ENCODE measurements at regions not wholly inside any gene's neighbourhood (a gene's known extent, or its start where the extent isn't known, plus 50 kb on each side); places are given as distances from the start of the nearest gene placed in this dataset.
A peak's percentile ranks its signal among the peaks of the same experiment; 100 is the strongest.

- Histone ChIP-seq H3K9ac (ENCODE audit: low read depth in 2 of 2, low read length in 2 of 2) (no peak overlapping the region), H3K4me1 (no peaks in the 10 kb centered on the region), H3K36me3 (no peaks in the 10 kb centered on the region), H3K4me3 (no peak overlapping the region), H3K27me3 (no peaks in the 10 kb centered on the region), H3K27ac (no peak overlapping the region), H3K9me3 (no peaks in the 10 kb centered on the region)
- intact Hi-C loops (cut with DNase I) = no loop called here
- no peak for DNase-seq
- TF ChIP-seq CTCF (IDR thresholded peaks at IDR 0.05) = no peak
Observed at GRCh38 chr7:131897790-131898165, 341.4 kb upstream of the PODXL start.

GRCh38 chr7:131897016-131897789 is 340.8 kb upstream of the PODXL start:
- no peak overlapping the region for H3K9ac ChIP-seq (ENCODE audit: low read depth in 2 of 2, low read length in 2 of 2)
- TF ChIP-seq CTCF (IDR thresholded peaks at IDR 0.05) = no peak

GRCh38 chr7:131896165-131896863 is 339.9 kb upstream of the PODXL start:
- Histone ChIP-seq H3K9me3 (no peaks in the 10 kb centered on the region), H3K4me1 (no peaks in the 10 kb centered on the region), H3K36me3 (no peaks in the 10 kb centered on the region), H3K27me3 (no peaks in the 10 kb centered on the region), H3K4me3 (no peak overlapping the region), H3K9ac (ENCODE audit: low read depth in 2 of 2, low read length in 2 of 2) (no peak overlapping the region), H3K27ac (no peak overlapping the region)
- DNase-seq = no peak
- TF ChIP-seq CTCF (IDR thresholded peaks at IDR 0.05) = no peak
- intact Hi-C loops (cut with DNase I) = no loop called here

More at GRCh38 chr7:131897016-131897789, 340.8 kb upstream of the PODXL start:
- H3K36me3 ChIP-seq = no peaks in the 10 kb centered on the region
- DNase-seq = peak; percentile 20
- H3K27me3 ChIP-seq = no peaks in the 10 kb centered on the region
- no peaks in the 10 kb centered on the region for H3K4me1 ChIP-seq
- H3K27ac ChIP-seq = no peak overlapping the region
- no peaks in the 10 kb centered on the region for H3K9me3 ChIP-seq
- intact Hi-C loops (cut with DNase I) = no loop called here
- H3K4me3 ChIP-seq = no peak overlapping the region

- H3K27me3 ChIP-seq = no peaks in the 10 kb centered on the region
- H3K27ac ChIP-seq = no peak overlapping the region
- DNase-seq = no peak
- H3K9me3 ChIP-seq = no peaks in the 10 kb centered on the region
- TF ChIP-seq CTCF (IDR thresholded peaks at IDR 0.05) = no peak
- H3K4me3 ChIP-seq = no peak overlapping the region
- intact Hi-C loops (cut with DNase I) = no loop called here
- no peaks in the 10 kb centered on the region for H3K4me1 ChIP-seq
- H3K36me3 ChIP-seq = no peaks in the 10 kb centered on the region
- no peak overlapping the region for H3K9ac ChIP-seq (ENCODE audit: low read depth in 2 of 2, low read length in 2 of 2)
Observed at GRCh38 chr7:131895541-131896164, 339.2 kb upstream of the PODXL start.

GRCh38 chr7:131893631-131894340 is 337.4 kb upstream of the PODXL start:
- Histone ChIP-seq H3K4me1 (no peaks in the 10 kb centered on the region), H3K27me3 (no peaks in the 10 kb centered on the region), H3K9me3 (no peaks in the 10 kb centered on the region), H3K36me3 (no peaks in the 10 kb centered on the region), H3K27ac (no peak overlapping the region), H3K4me3 (no peak overlapping the region), H3K9ac (ENCODE audit: low read depth in 2 of 2, low read length in 2 of 2) (no peak overlapping the region)
- intact Hi-C loops (cut with DNase I) = no loop called here
- TF ChIP-seq CTCF (IDR thresholded peaks at IDR 0.05) = no peak
- DNase-seq = no peak
